Erythroblast (primary cell): ENCODE measurements at regions not wholly inside any gene's neighbourhood (a gene's known extent, or its start where the extent isn't known, plus 50 kb on each side); places are given as distances from the start of the nearest gene placed in this dataset.

Source experiments
- GATA1 ChIP-seq: IDR thresholded peaks from 2 replicates; pipeline ENCODE4 v1.6.1; 2011; ENCODE audit warnings: low read depth, mild to moderate bottlenecking, control low read depth, low read length, moderate library complexity
- POLR2A ChIP-seq: IDR thresholded peaks from 2 replicates; pipeline ENCODE4 v1.6.1; 2011; ENCODE audit warnings: mild to moderate bottlenecking, low read length

DNA sequence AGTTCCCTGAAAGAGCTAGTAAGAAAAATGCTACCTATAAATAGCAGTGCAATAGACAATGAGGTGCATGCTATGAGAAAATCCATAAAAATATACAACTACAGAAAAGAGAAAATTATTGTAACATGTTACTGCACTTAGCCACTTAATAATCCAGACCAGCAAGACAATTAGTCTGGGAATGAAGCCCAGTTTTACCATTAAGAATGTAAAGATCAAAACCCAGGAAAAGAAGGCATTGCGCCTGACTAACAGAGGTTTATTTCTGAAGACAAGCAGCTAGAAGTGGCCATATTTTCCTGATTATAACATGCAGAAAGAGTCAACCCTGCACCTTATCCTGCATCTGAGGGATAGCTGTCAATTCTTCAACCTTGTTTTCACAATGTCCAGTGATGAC is 276.4 kb upstream of the PRMT6 start:
- TF ChIP-seq POLR2A (no peak), GATA1 (no peak)
